PC-3 (cell line): ENCODE measurements at regions not wholly inside any gene's neighbourhood (a gene's known extent, or its start where the extent isn't known, plus 50 kb on each side); places are given as distances from the start of the nearest gene placed in this dataset.

Experiments
- ATAC-seq: fragments of 200-7000 bp; cut with Tn5 transposase; 2 replicates; pipeline ENCODE4 v1.9.1; 2020; ENCODE audit warnings: mild to moderate bottlenecking, moderate library complexity
- BruUV-seq: library from RNA; stranded (reverse); fragments of 400-500 nt; replicated peaks from 2 replicates; lab custom pipeline; 2021; lab: Mats Ljungman, UMichigan
- CTCF ChIA-PET: fragments of 300-600 bp; sonication (Branson Sonifier 250); formaldehyde crosslinking; loops from one replicate; lab custom pipeline; 2022; ENCODE audit warnings: antibody characterized with exemption; lab: Charles Lee
- POLR2A ChIA-PET: fragments of 300-600 bp; sonication (Branson Sonifier 250); formaldehyde crosslinking; loops from one replicate; lab custom pipeline; 2022; ENCODE audit warnings: antibody characterized with exemption; ENCODE audit not compliant: unreplicated experiment; lab: Charles Lee
- DNase-seq: peaks from one replicate; pipeline ENCODE4 v3.0.0-alpha.2; 2015
- H2AFZ ChIP-seq: fragments of 300-600 bp; sonication (generic); 2 replicates; pipeline ENCODE4 v1.6.0; 2016; ENCODE audit warnings: antibody characterized with exemption, low read length
- H3F3A ChIP-seq: fragments of 300-600 bp; sonication (generic); one replicate; pipeline ENCODE4 v1.6.0; 2017; ENCODE audit warnings: antibody characterized with exemption, low read length, control low read depth, mild to moderate bottlenecking; ENCODE audit not compliant: unreplicated experiment
- H3K27ac ChIP-seq: fragments of 300-600 bp; sonication (generic); 2 replicates; pipeline ENCODE4 v1.5.1; 2016; ENCODE audit warnings: mild to moderate bottlenecking, low read length
- H3K27me3 ChIP-seq: fragments of 300-600 bp; sonication (generic); 2 replicates; pipeline ENCODE4 v1.6.1; 2016; ENCODE audit warnings: low read length, mixed read lengths
- H3K36me3 ChIP-seq: fragments of 300-600 bp; sonication (generic); 2 replicates; pipeline ENCODE4 v1.6.1; 2016; ENCODE audit warnings: low read depth, mixed run types, low read length, mixed read lengths
- H3K4me1 ChIP-seq: fragments of 300-600 bp; sonication (generic); 2 replicates; pipeline ENCODE4 v1.5.1; 2016; ENCODE audit warnings: low read length; ENCODE audit not compliant: insufficient read depth
- H3K4me2 ChIP-seq: fragments of 300-600 bp; sonication (generic); 2 replicates; pipeline ENCODE4 v1.6.0; 2016; ENCODE audit warnings: low read length
- H3K4me3 ChIP-seq: fragments of 300-600 bp; sonication (generic); 2 replicates; pipeline ENCODE4 v1.5.1; 2016; ENCODE audit warnings: mild to moderate bottlenecking, low read length, mixed read lengths
- H3K79me2 ChIP-seq: fragments of 300-600 bp; sonication (generic); 2 replicates; pipeline ENCODE4 v1.6.1; 2017; ENCODE audit warnings: low read length, mixed read lengths
- H3K9ac ChIP-seq: fragments of 300-600 bp; sonication (generic); 2 replicates; pipeline ENCODE4 v1.6.0; 2016; ENCODE audit warnings: mild to moderate bottlenecking, low read length
- H3K9me2 ChIP-seq: fragments of 300-600 bp; sonication (generic); replicated peaks from 2 replicates; pipeline ENCODE4 v1.6.1; 2016; ENCODE audit warnings: mixed run types, low read length, mixed read lengths
- H3K9me3 ChIP-seq: fragments of 300-600 bp; sonication (generic); 2 replicates; pipeline ENCODE4 v1.6.1; 2016; ENCODE audit warnings: low read length, mixed read lengths
- H4K20me1 ChIP-seq: fragments of 300-600 bp; sonication (generic); 2 replicates; pipeline ENCODE4 v1.6.1; 2016; ENCODE audit warnings: low read length, mixed read lengths
- EZH2 ChIP-seq: fragments of 300-600 bp; sonication (generic); IDR thresholded peaks from one replicate; pipeline ENCODE4 v1.6.1; 2017; ENCODE audit warnings: antibody characterized with exemption, mild to moderate bottlenecking, low read length; ENCODE audit not compliant: unreplicated experiment
- EZH2phosphoT487 ChIP-seq: fragments of 300-600 bp; sonication (generic); IDR thresholded peaks from 2 replicates; pipeline ENCODE4 v1.6.1; 2018; ENCODE audit warnings: mild to moderate bottlenecking, antibody characterized with exemption, low read length, borderline replicate concordance
- intact Hi-C: fragments of 100-400 bp; cut with micrococcal nuclease; formaldehyde crosslinking; loops from 2 replicates; pipeline ENCODE4 v1.9.0; 2023
- TF ChIP-seq, protein P1 (sequence below): fragments of 300-600 bp; sonication (generic); conservative IDR thresholded peaks from 2 replicates; pipeline ENCODE4 v1.5.1; 2017; ENCODE audit warnings: antibody characterized with exemption, low read depth, mild to moderate bottlenecking, low read length

DNA sequence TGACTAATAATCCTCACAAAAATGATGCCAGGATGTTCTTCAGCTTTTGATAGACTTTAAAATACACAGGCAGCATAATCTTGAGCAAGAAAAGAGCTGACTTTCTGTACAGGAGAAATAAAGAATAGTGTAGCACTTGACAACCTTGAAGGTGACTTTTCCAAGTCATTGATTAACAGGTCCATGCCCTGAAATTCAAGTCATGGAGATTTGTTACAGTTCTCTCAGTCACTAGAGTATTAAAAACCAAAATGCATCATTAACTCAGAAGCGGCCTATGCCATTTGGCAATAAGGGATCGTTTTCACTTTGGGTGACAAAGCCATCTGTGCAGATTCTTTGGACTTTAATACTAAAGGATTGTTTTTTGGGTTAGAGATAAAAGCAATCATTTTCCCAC is 692.7 kb upstream of the SGO1 start:
- Histone ChIP-seq H3F3A (no peaks in the 10 kb centered on the region), H3K27me3 (no peaks in the 10 kb centered on the region), H3K4me1 (no peaks in the 10 kb centered on the region), H3K4me3 (no peak overlapping the region), H4K20me1 (no peaks in the 10 kb centered on the region), H3K4me2 (no peak overlapping the region), H3K79me2 (no peaks in the 10 kb centered on the region), H3K27ac (no peak overlapping the region), H2AFZ (no peak overlapping the region), H3K9ac (no peak overlapping the region), H3K9me3 (0 out of 2 replicates have a peak, but pooled peaks cover 4% of the 10 kb centered on the region), H3K36me3 (no peaks in the 10 kb centered on the region), H3K9me2 (no peaks in the 10 kb centered on the region)
- TF ChIP-seq EZH2 (no peak), EZH2phosphoT487 (no peak)
- TF ChIP-seq, protein P1, sequence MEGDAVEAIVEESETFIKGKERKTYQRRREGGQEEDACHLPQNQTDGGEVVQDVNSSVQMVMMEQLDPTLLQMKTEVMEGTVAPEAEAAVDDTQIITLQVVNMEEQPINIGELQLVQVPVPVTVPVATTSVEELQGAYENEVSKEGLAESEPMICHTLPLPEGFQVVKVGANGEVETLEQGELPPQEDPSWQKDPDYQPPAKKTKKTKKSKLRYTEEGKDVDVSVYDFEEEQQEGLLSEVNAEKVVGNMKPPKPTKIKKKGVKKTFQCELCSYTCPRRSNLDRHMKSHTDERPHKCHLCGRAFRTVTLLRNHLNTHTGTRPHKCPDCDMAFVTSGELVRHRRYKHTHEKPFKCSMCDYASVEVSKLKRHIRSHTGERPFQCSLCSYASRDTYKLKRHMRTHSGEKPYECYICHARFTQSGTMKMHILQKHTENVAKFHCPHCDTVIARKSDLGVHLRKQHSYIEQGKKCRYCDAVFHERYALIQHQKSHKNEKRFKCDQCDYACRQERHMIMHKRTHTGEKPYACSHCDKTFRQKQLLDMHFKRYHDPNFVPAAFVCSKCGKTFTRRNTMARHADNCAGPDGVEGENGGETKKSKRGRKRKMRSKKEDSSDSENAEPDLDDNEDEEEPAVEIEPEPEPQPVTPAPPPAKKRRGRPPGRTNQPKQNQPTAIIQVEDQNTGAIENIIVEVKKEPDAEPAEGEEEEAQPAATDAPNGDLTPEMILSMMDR: no peak
- ATAC-seq: no peak
- POLR2A ChIA-PET: no interaction called here
- BruUV-seq: no TSS peak
- intact Hi-C loops: no loop called here
- no peak for DNase-seq
- CTCF ChIA-PET: no interaction called here

DNA sequence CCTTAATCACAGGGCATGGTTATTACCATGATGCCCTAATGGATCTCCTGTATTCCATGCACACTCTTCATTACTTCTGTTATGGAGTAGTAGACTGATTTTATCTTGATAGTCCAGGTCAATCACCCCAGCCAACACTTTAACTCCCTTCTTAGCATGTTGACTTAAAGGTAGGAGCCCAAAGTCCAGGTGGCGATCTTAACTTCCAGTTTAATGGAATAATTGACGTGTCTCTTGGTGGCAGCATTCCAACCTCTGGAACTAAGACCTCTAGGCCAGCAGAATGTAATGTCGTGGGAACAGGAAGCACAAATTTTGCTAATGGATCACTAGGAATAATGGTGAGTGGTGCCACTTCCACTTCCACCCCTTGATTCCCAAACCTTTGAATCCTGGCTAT is 687.2 kb upstream of the SGO1 start:
- ATAC-seq (no peak), DNase-seq (no peak)
- Histone ChIP-seq H4K20me1 (no peaks in the 10 kb centered on the region), H3K4me1 (no peaks in the 10 kb centered on the region), H3K27ac (no peak overlapping the region), H3F3A (no peaks in the 10 kb centered on the region), H3K4me2 (no peak overlapping the region), H3K4me3 (no peak overlapping the region), H3K9me3 (no peaks in the 10 kb centered on the region), H3K79me2 (no peaks in the 10 kb centered on the region), H3K9me2 (no peaks in the 10 kb centered on the region), H3K36me3 (no peaks in the 10 kb centered on the region), H3K27me3 (no peaks in the 10 kb centered on the region), H2AFZ (no peak overlapping the region), H3K9ac (no peak overlapping the region)
- POLR2A ChIA-PET: no interaction called here
- TF ChIP-seq EZH2: no peak
- TF ChIP-seq, protein P1: no peak
- BruUV-seq: no TSS peak
- CTCF ChIA-PET: no interaction called here
- intact Hi-C loops: no loop called here

DNA sequence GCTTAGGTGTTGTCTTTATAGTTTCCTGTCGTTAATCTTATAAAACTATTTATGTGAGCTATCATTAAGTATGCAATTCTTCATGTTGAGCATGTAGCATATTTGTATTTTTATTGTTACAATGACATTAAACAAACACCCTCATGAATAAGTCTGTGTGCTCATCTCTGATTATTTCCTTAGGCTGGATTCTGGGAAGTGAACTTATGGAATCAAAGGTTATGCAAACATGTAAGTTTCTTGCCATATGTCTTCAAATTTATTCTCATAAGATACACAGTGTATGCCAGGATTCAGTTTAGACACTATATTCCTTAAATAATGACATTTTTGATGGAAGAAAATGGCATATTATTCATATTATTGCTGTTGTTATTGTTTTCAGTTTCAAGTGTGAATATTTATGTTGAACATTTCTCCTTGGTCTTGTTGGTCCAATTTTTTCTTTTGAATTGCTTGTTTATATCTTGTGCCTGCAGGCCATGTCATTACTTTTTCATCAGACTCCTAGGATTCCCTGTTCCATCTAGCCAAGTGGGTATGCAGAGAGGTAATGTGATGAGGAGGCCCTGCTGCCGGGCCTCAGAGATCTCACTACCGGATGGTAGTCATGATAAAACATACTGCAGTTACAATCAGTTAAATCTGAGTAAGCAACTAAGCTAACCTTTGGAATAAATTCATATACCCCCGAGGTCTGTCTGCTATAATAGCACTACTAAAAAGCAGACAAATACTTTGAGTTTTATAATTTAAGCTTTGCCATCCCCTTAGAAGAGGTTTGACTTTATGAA is 684.3 kb upstream of the SGO1 start:
- Histone ChIP-seq H3F3A (no peaks in the 10 kb centered on the region), H4K20me1 (no peaks in the 10 kb centered on the region), H3K4me1 (no peaks in the 10 kb centered on the region), H3K79me2 (no peaks in the 10 kb centered on the region), H3K9me2 (no peaks in the 10 kb centered on the region), H3K9ac (no peak overlapping the region), H3K27me3 (no peaks in the 10 kb centered on the region), H3K9me3 (no peaks in the 10 kb centered on the region), H2AFZ (no peak overlapping the region), H3K4me3 (no peak overlapping the region), H3K27ac (no peak overlapping the region), H3K4me2 (no peak overlapping the region), H3K36me3 (no peaks in the 10 kb centered on the region)
- intact Hi-C loops: no loop called here
- CTCF ChIA-PET: no interaction called here
- POLR2A ChIA-PET: no interaction called here
- TF ChIP-seq, protein P1: no peak
- TF ChIP-seq EZH2phosphoT487 (no peak), EZH2 (no peak)
- DNase-seq (no peak), ATAC-seq (no peak; the same call in 1 of the 2 replicates)
- BruUV-seq: no TSS peak
